Lung (tissue), 11 donors: ENCODE measurements at regions not wholly inside any gene's neighbourhood (a gene's known extent, or its start where the extent isn't known, plus 50 kb on each side); places are given as distances from the start of the nearest gene placed in this dataset.

Experiments used
- ATAC-seq: fragments of 200-7000 bp; cut with Tn5 transposase; one replicate; pipeline ENCODE4 v1.9.1; 2020; ENCODE audit warnings: moderate number of reproducible peaks; ENCODE audit not compliant: insufficient read depth, low FRiP score
- DNase-seq, 3 donors: peaks; one replicate each; pipeline ENCODE4 v3.0.0-alpha.2; 2013 to 2017
- H3K27ac ChIP-seq, 2 donors: one replicate each; pipeline ENCODE4 v1.5.1; 2013; ENCODE audit warnings: mild to moderate bottlenecking in 2 of 2, moderate library complexity in 2 of 2, control low read depth in 1 of 2, inconsistent platforms in 1 of 2, low read depth in 1 of 2, low read length in 1 of 2
- H3K27me3 ChIP-seq, 3 donors: one replicate each; pipeline ENCODE4 v1.5.1; 2013; ENCODE audit warnings: low read length in 2 of 3; ENCODE audit not compliant: control insufficient read depth in 3 of 3, insufficient read depth in 3 of 3
- H3K36me3 ChIP-seq, 4 donors: one replicate each; pipeline ENCODE4 v1.5.1; 2013; ENCODE audit warnings: low read length in 4 of 4, mild to moderate bottlenecking in 1 of 4, moderate library complexity in 1 of 4; ENCODE audit not compliant: control insufficient read depth in 4 of 4, insufficient read depth in 4 of 4
- H3K4me1 ChIP-seq, 5 donors: one replicate each; pipeline ENCODE4 v1.5.1; 2013; ENCODE audit warnings: low read length in 5 of 5, mild to moderate bottlenecking in 2 of 5, moderate library complexity in 1 of 5; ENCODE audit not compliant: control insufficient read depth in 5 of 5, insufficient read depth in 5 of 5
- H3K4me3 ChIP-seq: one replicate; pipeline ENCODE4 v1.5.1; 2013; ENCODE audit warnings: mild to moderate bottlenecking, control low read depth, moderate library complexity
- H3K9ac ChIP-seq, 2 donors: one replicate each; pipeline ENCODE4 v1.5.1; 2013; ENCODE audit warnings: low read length in 2 of 2, control low read depth in 1 of 2; ENCODE audit not compliant: insufficient read depth in 1 of 2
- H3K9me3 ChIP-seq, 4 donors: one replicate each; pipeline ENCODE4 v1.5.1; 2013; ENCODE audit warnings: low read length in 3 of 4, mild to moderate bottlenecking in 1 of 4, moderate library complexity in 1 of 4; ENCODE audit not compliant: control insufficient read depth in 4 of 4, insufficient read depth in 3 of 4
- WGBS, 2 donors: extraction: QIAGEN DNeasy Blood & Tissue Kit; methylation state at CpG; one replicate each; pipeline ENCODE4 v1.1.7; 2013; 5-methylcytosine and 5-hydroxymethylcytosine counted together
- TF ChIP-seq, protein P1 (sequence below): IDR thresholded peaks from 2 replicates; pipeline ENCODE4 v1.5.1; 2012; ENCODE audit warnings: mild to moderate bottlenecking; ENCODE audit errors: control extremely low read depth, extremely low read depth
- donor health status: control.
- donor health status: control.
- donor health status: Bipolar disorder and iron deficiency.
- donor health status: healthy.
- donor health status: DM: yes; HTN: yes; CAD: no.

DNA sequence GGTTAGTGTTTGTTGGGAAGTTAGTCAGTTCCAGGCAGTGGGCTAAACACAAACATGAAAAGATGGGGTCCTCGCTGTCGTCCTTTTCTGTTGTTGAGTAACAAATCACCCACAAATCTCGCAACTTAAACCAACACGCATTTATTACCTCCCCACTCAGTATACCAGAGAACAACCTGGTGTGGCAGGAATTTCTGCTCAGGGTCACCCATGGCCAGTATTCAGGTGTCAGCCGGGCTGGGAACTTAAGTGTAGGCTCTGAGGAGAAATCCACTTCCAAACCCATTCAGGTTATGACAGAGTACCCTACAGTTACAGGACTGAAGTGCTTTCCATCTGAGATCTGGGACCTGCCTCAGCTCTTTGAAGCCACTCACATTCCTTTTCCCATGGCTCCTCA lies 73.6 kb upstream of the SP4 start:
- Histone ChIP-seq H3K4me3 (no peak overlapping the region), H3K36me3 (no peaks in the 10 kb centered on the region), H3K4me1 (no peaks in the 10 kb centered on the region), H3K27ac (no peak overlapping the region), H3K27me3 (peaks cover 0 to 11% (median 0%) of the 10 kb centered on the region in 3 donors), H3K9ac (no peak overlapping the region), H3K9me3 (no peaks in the 10 kb centered on the region)
- DNase-seq (no peak), ATAC-seq (no peak)
- TF ChIP-seq, protein P1, sequence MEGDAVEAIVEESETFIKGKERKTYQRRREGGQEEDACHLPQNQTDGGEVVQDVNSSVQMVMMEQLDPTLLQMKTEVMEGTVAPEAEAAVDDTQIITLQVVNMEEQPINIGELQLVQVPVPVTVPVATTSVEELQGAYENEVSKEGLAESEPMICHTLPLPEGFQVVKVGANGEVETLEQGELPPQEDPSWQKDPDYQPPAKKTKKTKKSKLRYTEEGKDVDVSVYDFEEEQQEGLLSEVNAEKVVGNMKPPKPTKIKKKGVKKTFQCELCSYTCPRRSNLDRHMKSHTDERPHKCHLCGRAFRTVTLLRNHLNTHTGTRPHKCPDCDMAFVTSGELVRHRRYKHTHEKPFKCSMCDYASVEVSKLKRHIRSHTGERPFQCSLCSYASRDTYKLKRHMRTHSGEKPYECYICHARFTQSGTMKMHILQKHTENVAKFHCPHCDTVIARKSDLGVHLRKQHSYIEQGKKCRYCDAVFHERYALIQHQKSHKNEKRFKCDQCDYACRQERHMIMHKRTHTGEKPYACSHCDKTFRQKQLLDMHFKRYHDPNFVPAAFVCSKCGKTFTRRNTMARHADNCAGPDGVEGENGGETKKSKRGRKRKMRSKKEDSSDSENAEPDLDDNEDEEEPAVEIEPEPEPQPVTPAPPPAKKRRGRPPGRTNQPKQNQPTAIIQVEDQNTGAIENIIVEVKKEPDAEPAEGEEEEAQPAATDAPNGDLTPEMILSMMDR, result no peak
- WGBS, 2 donors, result 70 to 83% methylated on average over 5 of the region's 5 CpGs

DNA sequence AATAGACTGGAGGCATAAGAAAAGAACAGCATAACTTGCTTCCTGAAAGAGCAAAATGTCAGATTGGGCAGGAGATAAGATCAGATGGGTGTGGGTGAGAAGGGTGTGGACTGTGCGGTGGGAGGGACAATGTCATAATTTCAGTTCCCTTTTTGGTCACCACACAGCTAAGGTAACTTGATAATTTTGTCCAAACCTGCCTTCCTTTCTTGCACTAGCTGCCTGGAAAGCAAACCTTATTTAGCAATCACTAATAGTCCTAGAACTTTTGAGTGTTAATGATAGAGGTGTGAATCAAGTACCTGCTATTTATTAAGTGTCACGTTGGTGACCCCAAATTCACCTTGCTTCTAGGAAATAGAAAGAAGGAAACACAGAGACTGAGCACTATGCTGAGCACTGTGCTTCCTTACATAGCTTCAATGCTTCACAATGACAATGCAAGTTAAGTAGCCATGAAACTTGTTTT lies 72.4 kb upstream of the SP4 start:
- TF ChIP-seq, protein P1, result no peak
- ATAC-seq, result peak; percentile 68
- Histone ChIP-seq H3K27me3 (peaks cover 0 to 8% (median 0%) of the 10 kb centered on the region in 3 donors), H3K27ac (no peak overlapping the region), H3K9me3 (no peaks in the 10 kb centered on the region), H3K9ac (no peak overlapping the region), H3K4me1 (no peaks in the 10 kb centered on the region), H3K4me3 (no peak overlapping the region), H3K36me3 (no peaks in the 10 kb centered on the region)
- 16 to 26% methylated on average over 2 of the region's 2 CpGs for WGBS, 2 donors
- no peak for DNase-seq

DNA sequence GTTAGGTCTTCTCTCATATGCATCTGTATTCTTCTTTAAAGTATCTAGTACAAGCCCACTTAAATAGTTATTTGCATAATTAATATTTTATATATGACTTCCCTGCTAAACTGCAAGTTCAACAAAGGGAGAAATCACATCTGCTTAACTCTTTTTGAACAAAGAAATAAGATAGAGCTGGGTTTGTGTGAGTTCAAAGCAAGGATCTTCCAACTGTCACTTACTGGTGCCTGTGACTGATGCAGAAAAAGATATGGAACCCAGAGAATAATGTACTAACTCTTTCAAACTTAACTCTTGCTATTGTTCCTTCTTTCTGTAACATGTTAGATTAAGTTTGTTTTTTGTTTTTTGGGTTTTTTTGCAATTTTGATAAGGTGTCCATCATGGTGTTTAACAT lies 71.3 kb upstream of the SP4 start:
- Histone ChIP-seq H3K4me1 (no peaks in the 10 kb centered on the region), H3K9ac (no peak overlapping the region), H3K27me3 (peaks cover 0 to 8% (median 0%) of the 10 kb centered on the region in 3 donors), H3K36me3 (no peaks in the 10 kb centered on the region), H3K27ac (no peak overlapping the region), H3K9me3 (no peaks in the 10 kb centered on the region), H3K4me3 (no peak overlapping the region)
- DNase-seq (no peak), ATAC-seq (no peak)
- TF ChIP-seq, protein P1, result no peak
